ENCODE measurements at regions not wholly inside any gene's neighbourhood (a gene's known extent, or its start where the extent isn't known, plus 50 kb on each side); places are given as distances from the start of the nearest gene placed in this dataset.

DNA sequence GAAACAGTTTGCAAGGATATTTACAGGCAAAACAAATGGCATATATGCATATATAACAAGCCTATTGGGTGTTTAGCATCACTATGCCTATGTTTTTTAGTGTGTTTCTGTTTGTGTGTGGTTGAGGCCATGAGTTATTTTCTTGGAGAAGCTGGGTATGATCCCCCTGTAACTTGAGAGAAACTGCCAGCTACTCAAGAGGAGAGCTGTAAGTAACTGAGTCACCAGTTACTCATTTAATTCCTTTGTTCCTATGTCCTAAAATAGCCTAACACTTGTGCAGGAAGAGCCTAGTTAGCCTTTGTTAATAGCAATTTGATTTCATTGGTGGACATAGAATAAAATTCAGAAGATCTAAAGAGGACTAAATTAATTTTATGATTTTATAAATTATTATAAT lies 79.1 kb downstream of the PWWP3B start:
- Histone ChIP-seq H2BK20ac (ENCODE audit: low read depth, low read length, poor library complexity, severe bottlenecking) (no peak overlapping the region), H2BK5ac (ENCODE audit: insufficient read length, low read length) (no peak overlapping the region), H3K27ac (ENCODE audit: insufficient read length, low read depth, low read length) (no peak overlapping the region), H2BK15ac (ENCODE audit: low read depth, low read length) (no peak overlapping the region), H3K9ac (ENCODE audit: extremely low read depth, insufficient read length, low read length) (no peak overlapping the region), H3K4me1 (ENCODE audit: insufficient read depth, low read length) (no peaks in the 10 kb centered on the region), H3K9me3 (ENCODE audit: control insufficient read depth, low read depth, low read length) (peaks cover 22% of the 10 kb centered on the region), H3K79me2 (ENCODE audit: insufficient read depth, low read length) (no peaks in the 10 kb centered on the region), H3K14ac (ENCODE audit: insufficient read depth, low read length) (no peak overlapping the region), H2BK120ac (ENCODE audit: low read depth, low read length, poor library complexity, severe bottlenecking) (no peak overlapping the region), H3K18ac (ENCODE audit: insufficient read length, low read depth, low read length) (no peak overlapping the region), H4K91ac (ENCODE audit: insufficient read length, low read depth, low read length) (no peak overlapping the region), H4K5ac (ENCODE audit: insufficient read length, low read depth, low read length) (no peak overlapping the region), H3K23ac (ENCODE audit: insufficient read length, low read depth, low read length) (no peak overlapping the region), H3K4ac (ENCODE audit: low read depth, low read length) (no peak overlapping the region), H4K8ac (replicated peaks; ENCODE audit: insufficient read length, low read depth, low read length) (no peak overlapping the region), H3K79me1 (ENCODE audit: insufficient read depth, low read depth, low read length, poor library complexity, severe bottlenecking) (no peaks in the 10 kb centered on the region), H3K27me3 (ENCODE audit: insufficient read depth, low read length) (no peaks in the 10 kb centered on the region), H2BK12ac (ENCODE audit: insufficient read length, low read depth, low read length) (no peak overlapping the region), H3K56ac (ENCODE audit: insufficient read length, low read depth, low read length) (no peak overlapping the region), H2AFZ (ENCODE audit: low read length) (no peak overlapping the region), H3T11ph (ENCODE audit: low read length) (no peak overlapping the region), H4K20me1 (ENCODE audit: control insufficient read depth, insufficient read depth, insufficient read length) (no peaks in the 10 kb centered on the region), H2AK5ac (ENCODE audit: insufficient read length, low read length) (no peak overlapping the region), H3K4me2 (ENCODE audit: insufficient read depth, insufficient read length, low read length) (no peak overlapping the region), H3K23me2 (ENCODE audit: insufficient read length, low read depth, low read length, poor library complexity, severe bottlenecking) (no peaks in the 10 kb centered on the region)
- Mint-ChIP-seq H3K36me3 (ENCODE audit: insufficient read depth in 1 of 3, low read depth in 3 of 3) (peaks cover 0 to 2% (median 0%) of the 10 kb centered on the region in 3 experiments; a peak in 1 of 7 replicates), H3K4me1 (no peaks in the 10 kb centered on the region), H3K27ac (no peak overlapping the region), H3K4me3 (no peak overlapping the region), H3K27me3 (ENCODE audit: low read depth) (no peaks in the 10 kb centered on the region), H3K9me3 (peaks cover 50 to 76% of the 10 kb centered on the region in 2 experiments)
- TF ChIP-seq CTCF (conservative IDR thresholded peaks at IDR 0.05): no peak
- DNase-seq: no peak

Measured in H9 (cell line).